Bronchial epithelial cell (primary cell): ENCODE measurements at regions not wholly inside any gene's neighbourhood (a gene's known extent, or its start where the extent isn't known, plus 50 kb on each side); places are given as distances from the start of the nearest gene placed in this dataset.

ENCODE experiments used
- DNase-seq: peaks from one replicate; pipeline ENCODE4 v3.0.0-alpha.2; 2010; ENCODE audit warnings: low read depth
- FAIRE-seq: peaks from 2 replicates; lab custom pipeline; 2011; peaks lifted over from hg19 to GRCh38; lab: Jason Lieb, UNC
- H3K27me3 ChIP-seq: 2 replicates; pipeline ENCODE4 v1.5.1; 2011; ENCODE audit warnings: low read length; ENCODE audit not compliant: control insufficient read depth, insufficient read depth
- H3K36me3 ChIP-seq: 2 replicates; pipeline ENCODE4 v1.5.1; 2011; ENCODE audit warnings: low read length; ENCODE audit not compliant: control insufficient read depth, insufficient read depth
- H3K4me3 ChIP-seq: 2 replicates; pipeline ENCODE4 v1.5.1; 2011; ENCODE audit warnings: mild to moderate bottlenecking, low read depth, low read length, control low read depth
- TF ChIP-seq, protein P1 (sequence below): IDR thresholded peaks from 2 replicates; pipeline ENCODE4 v1.5.1; 2011; ENCODE audit warnings: mild to moderate bottlenecking, moderate library complexity, low read length, control low read depth, inconsistent platforms; ENCODE audit not compliant: insufficient read depth, severe bottlenecking

DNA sequence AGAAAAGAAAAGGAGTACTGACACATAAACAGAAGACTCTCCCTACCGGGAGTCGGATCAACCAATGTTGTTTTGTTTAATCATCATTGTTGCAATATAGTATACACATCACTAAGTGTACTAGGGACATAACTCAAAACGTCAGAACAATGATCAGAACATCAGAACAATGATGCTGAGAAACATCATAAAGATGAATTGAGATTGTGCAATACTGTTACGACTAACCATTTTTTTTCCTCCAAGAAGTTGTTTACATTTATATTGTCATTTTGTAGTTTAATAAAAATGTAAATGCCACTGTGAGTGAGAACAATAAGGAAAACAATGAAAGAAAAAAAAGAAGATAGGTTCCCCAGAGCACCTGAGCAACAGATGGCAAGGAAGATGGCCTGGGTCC is 663.1 kb upstream of the PCDH15 start:
- no peaks in the 10 kb centered on the region for H3K27me3 ChIP-seq
- no peaks in the 10 kb centered on the region for H3K36me3 ChIP-seq
- FAIRE-seq (no peak), DNase-seq (no peak)
- TF ChIP-seq, protein P1, sequence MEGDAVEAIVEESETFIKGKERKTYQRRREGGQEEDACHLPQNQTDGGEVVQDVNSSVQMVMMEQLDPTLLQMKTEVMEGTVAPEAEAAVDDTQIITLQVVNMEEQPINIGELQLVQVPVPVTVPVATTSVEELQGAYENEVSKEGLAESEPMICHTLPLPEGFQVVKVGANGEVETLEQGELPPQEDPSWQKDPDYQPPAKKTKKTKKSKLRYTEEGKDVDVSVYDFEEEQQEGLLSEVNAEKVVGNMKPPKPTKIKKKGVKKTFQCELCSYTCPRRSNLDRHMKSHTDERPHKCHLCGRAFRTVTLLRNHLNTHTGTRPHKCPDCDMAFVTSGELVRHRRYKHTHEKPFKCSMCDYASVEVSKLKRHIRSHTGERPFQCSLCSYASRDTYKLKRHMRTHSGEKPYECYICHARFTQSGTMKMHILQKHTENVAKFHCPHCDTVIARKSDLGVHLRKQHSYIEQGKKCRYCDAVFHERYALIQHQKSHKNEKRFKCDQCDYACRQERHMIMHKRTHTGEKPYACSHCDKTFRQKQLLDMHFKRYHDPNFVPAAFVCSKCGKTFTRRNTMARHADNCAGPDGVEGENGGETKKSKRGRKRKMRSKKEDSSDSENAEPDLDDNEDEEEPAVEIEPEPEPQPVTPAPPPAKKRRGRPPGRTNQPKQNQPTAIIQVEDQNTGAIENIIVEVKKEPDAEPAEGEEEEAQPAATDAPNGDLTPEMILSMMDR, result no peak
- no peak overlapping the region for H3K4me3 ChIP-seq

DNA sequence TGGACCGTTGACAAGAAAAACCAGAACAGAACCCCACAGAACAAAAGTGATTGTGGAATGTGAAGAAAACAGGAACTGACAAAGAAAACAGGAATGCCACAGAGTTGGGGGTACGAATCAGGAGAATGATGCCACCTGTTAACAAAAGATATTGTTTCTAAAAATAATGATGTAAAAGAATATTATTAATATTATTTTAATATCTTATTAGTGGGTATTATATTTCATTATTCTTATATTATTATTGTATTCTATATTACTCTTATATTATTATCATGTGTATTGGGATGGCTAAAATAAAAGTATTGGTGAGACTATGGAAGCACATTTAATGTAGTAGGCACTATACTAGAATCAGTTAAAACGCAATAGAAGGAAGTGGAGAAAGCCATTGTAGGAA is 659.0 kb upstream of the PCDH15 start:
- Histone ChIP-seq H3K36me3 (no peaks in the 10 kb centered on the region), H3K4me3 (no peak overlapping the region), H3K27me3 (no peaks in the 10 kb centered on the region)
- DNase-seq (no peak), FAIRE-seq (no peak)
- TF ChIP-seq, protein P1, result no peak

DNA sequence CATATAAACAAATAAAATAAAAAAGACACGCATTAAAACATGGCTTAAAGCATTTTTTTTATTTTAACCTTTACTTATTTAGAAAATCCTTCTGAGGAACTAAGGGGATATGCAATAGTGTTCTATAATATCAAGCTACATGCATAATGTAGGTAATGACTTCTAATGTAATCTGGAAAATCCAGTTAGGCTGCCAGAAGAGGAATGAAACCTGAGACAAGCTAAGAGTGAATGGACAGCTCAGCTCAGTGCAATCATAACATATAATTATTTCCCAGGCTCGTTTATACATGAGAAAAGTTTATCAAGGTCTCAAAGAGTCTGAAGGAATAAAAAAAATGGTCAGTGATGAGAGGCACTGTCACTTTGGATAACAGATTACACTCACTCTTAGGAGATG is 649.0 kb upstream of the PCDH15 start:
- TF ChIP-seq, protein P1, result no peak
- H3K4me3 ChIP-seq, result no peak overlapping the region
- FAIRE-seq, result no peak
- no peaks in the 10 kb centered on the region for H3K36me3 ChIP-seq
- peak; percentile 8 for DNase-seq
- no peaks in the 10 kb centered on the region for H3K27me3 ChIP-seq

DNA sequence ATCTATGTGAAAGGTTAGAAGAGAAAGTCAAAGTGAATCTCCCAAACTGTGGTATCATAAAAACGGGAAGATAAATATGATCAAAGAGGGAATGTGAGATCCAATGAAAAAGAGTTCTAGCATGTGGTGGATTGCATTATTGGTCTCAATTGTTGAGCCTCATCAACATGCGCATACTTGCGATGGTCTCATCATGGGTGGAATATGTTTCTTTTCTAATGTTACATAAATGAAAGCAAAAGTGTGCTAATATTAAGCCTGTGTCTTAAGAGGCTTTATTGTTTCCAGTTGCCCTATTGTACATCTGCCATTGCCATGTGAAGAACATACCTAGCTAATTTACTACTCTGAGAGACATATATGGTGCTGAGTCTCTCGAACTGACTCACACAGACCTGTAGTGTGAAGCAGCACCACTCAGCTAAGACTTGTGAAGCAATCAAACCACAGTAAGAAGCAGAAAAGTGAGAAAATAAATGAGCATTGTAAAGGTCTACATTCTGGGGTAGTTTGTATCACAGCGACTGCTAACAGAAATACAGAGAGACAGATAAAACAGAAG is 645.5 kb upstream of the PCDH15 start:
- no peak for FAIRE-seq
- H3K4me3 ChIP-seq, result no peak overlapping the region
- H3K27me3 ChIP-seq, result no peaks in the 10 kb centered on the region
- no peak for DNase-seq
- TF ChIP-seq, protein P1, result no peak
- no peaks in the 10 kb centered on the region for H3K36me3 ChIP-seq

DNA sequence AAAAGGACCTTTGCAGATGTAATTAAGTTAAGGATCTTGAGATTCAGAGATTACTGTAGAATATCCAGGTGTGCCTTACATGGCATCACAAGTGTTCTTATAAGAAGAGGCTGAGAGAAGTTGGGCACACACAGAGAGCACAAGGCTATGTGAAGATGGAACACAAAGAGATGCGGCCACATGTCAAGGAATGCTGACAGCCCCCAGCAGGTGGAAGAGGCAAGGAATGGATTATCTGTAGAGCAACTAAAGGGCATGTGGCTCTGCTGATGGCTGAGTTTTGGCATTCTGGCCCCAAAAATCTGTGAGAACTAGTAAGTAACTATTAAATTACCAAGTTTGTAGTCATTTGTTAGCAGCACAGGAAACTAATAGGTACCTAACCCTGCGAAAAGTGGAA is 640.7 kb upstream of the PCDH15 start:
- TF ChIP-seq, protein P1, result no peak
- Histone ChIP-seq H3K27me3 (no peaks in the 10 kb centered on the region), H3K4me3 (no peak overlapping the region), H3K36me3 (no peaks in the 10 kb centered on the region)
- no peak for FAIRE-seq
- DNase-seq, result no peak

DNA sequence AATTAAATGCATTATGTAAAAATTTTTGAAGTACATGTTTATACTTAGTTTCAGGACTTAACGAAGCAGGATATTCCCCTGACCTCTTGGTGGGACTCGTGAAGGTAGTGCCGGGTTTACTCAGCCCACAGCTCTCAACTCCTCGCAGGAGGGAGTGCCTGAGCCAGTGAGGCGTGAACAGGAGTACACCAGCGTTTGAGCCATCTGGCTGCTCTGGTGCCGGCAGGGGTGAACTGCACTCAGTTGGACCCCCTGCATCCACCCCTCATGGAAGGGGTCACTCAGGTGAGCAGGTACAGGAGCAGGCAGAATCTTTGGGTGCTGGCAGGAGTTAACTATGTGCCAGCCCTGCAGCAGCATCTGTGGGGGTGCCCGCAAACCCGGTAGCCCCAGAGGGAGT is 625.1 kb upstream of the PCDH15 start:
- FAIRE-seq, result no peak
- DNase-seq, result no peak
- Histone ChIP-seq H3K27me3 (no peaks in the 10 kb centered on the region), H3K4me3 (no peak overlapping the region), H3K36me3 (no peaks in the 10 kb centered on the region)
- TF ChIP-seq, protein P1, result no peak
